ENCODE measurements at regions not wholly inside any gene's neighbourhood (a gene's known extent, or its start where the extent isn't known, plus 50 kb on each side); places are given as distances from the start of the nearest gene placed in this dataset.

DNA sequence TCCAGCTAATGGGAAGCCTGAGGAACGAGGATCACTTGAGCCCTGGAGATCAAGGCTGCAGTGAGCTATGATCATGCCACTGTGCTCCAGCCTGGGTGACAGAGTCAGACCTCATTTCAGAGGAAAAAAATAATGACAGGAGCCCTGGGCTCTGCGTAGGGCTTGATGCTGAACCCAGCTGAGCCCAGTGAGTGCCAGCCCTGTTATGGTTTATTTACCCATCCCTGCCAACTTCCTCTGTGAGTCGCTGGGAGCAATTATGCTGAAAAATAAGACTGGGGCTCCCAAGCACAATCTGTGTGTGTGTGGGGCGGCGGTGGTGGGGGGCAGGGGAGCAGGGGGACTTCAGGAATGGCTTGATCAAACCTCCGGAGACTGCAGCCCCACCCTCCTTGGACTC, 75.9 kb upstream of the PMEPA1 start:
- Histone ChIP-seq H3K36me3 (ENCODE audit: insufficient read depth, low read length) (no peaks in the 10 kb centered on the region), H3K4me2 (ENCODE audit: low read depth, low read length, poor library complexity, severe bottlenecking) (no peak overlapping the region), H3K9me3 (ENCODE audit: low read length) (no peaks in the 10 kb centered on the region), H3K79me2 (ENCODE audit: low read length) (no peaks in the 10 kb centered on the region), H2AFZ (ENCODE audit: low read length) (no peak overlapping the region), H3K9me2 (replicated peaks; ENCODE audit: insufficient read depth, low read length) (no peaks in the 10 kb centered on the region), H3K9ac (ENCODE audit: low read length) (no peak overlapping the region), H3K27me3 (ENCODE audit: low read length) (no peaks in the 10 kb centered on the region; the same call in 1 of the 2 replicates), H4K20me1 (ENCODE audit: insufficient read depth, low read depth, low read length) (no peaks in the 10 kb centered on the region), H3K27ac (ENCODE audit: low read length) (no peak overlapping the region), H3K4me1 (ENCODE audit: low read length) (peaks cover 29% of the 10 kb centered on the region), H3K4me3 (ENCODE audit: low read length) (no peak overlapping the region)
- no peak for DNase-seq

DNA sequence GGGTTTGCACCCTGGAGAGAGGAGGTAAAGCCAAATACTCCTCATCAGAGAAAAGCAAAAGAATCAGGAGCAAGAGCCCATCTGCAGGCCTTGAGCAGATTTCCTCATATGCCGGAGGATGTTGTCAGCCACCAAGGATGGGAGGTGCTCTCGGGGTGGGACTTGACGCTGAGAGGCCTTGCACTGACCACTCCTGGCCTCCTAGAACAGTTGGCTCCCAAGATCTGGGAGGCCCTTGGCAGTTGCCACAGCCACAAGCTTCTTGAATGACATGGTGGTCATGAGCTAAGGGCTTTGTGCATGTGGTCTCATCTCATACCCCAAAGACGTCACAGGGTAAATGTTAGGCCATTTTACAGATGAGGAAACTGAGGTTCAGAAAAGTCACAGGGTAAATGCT, 75.2 kb upstream of the PMEPA1 start:
- H3K4me2 ChIP-seq (ENCODE audit: low read depth, low read length, poor library complexity, severe bottlenecking): no peak overlapping the region
- H3K36me3 ChIP-seq (ENCODE audit: insufficient read depth, low read length): no peaks in the 10 kb centered on the region
- no peak overlapping the region for H3K9ac ChIP-seq (ENCODE audit: low read length)
- no peaks in the 10 kb centered on the region for H4K20me1 ChIP-seq (ENCODE audit: insufficient read depth, low read depth, low read length)
- H3K4me3 ChIP-seq (ENCODE audit: low read length): no peak overlapping the region
- no peak overlapping the region for H2AFZ ChIP-seq (ENCODE audit: low read length)
- no peaks in the 10 kb centered on the region for H3K9me3 ChIP-seq (ENCODE audit: low read length)
- peaks cover 28% of the 10 kb centered on the region for H3K4me1 ChIP-seq (ENCODE audit: low read length)
- H3K27ac ChIP-seq (ENCODE audit: low read length): no peak overlapping the region
- no peaks in the 10 kb centered on the region for H3K9me2 ChIP-seq (replicated peaks; ENCODE audit: insufficient read depth, low read length)
- H3K79me2 ChIP-seq (ENCODE audit: low read length): no peaks in the 10 kb centered on the region
- no peak for DNase-seq
- no peaks in the 10 kb centered on the region for H3K27me3 ChIP-seq (ENCODE audit: low read length)

DNA sequence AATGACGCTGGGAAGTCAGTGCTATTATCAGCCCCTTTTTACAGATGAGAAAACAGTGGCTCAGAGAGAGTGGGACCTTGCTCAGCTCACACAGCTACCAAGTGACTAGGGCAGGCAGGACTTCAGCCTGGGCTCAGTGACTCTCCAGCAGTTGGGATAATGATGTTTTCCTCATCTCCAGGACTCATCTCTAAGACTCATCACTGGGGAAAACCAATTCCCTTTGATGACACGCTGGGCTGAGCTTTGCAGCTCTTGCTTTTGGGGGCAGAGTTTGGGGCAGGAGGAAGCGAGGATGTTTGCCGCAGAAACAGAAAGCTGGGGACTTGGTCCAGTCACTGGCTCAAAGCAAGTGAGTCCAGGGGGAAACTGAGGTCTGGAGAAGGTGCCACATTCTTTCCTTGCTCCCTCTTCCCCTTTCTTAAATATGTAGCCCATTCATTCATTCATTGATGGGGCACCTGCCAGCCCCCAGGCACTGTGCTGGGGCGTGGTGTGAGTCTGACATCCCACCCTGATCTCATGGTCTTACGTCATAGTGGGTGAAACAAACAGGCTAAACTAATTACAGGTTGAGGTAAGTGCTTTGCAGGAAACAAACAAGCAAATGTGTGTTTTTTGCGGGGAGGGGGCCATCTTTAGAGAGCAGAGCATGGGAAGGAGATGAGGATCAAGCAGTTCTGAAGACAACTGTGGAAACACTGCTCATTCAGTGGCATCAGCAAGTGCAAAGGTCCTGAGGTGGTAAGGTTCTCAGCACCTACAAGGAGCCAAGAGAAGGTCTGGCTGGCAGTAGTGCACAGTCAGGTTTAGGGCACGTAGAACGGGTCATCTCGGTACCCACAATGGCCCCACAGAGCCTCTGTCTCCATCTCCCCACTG, 74.4 kb upstream of the PMEPA1 start:
- Histone ChIP-seq H4K20me1 (ENCODE audit: insufficient read depth, low read depth, low read length) (no peaks in the 10 kb centered on the region), H3K9me2 (replicated peaks; ENCODE audit: insufficient read depth, low read length) (no peaks in the 10 kb centered on the region), H3K4me2 (ENCODE audit: low read depth, low read length, poor library complexity, severe bottlenecking) (no peak overlapping the region), H3K36me3 (ENCODE audit: insufficient read depth, low read length) (no peaks in the 10 kb centered on the region), H3K9ac (ENCODE audit: low read length) (no peak overlapping the region), H3K27me3 (ENCODE audit: low read length) (no peaks in the 10 kb centered on the region), H3K4me1 (ENCODE audit: low read length) (peaks cover 31% of the 10 kb centered on the region), H3K79me2 (ENCODE audit: low read length) (no peaks in the 10 kb centered on the region), H3K27ac (ENCODE audit: low read length) (no peak overlapping the region), H3K4me3 (ENCODE audit: low read length) (no peak overlapping the region), H2AFZ (ENCODE audit: low read length) (no peak overlapping the region), H3K9me3 (ENCODE audit: low read length) (no peaks in the 10 kb centered on the region)
- no peak for DNase-seq

DNA sequence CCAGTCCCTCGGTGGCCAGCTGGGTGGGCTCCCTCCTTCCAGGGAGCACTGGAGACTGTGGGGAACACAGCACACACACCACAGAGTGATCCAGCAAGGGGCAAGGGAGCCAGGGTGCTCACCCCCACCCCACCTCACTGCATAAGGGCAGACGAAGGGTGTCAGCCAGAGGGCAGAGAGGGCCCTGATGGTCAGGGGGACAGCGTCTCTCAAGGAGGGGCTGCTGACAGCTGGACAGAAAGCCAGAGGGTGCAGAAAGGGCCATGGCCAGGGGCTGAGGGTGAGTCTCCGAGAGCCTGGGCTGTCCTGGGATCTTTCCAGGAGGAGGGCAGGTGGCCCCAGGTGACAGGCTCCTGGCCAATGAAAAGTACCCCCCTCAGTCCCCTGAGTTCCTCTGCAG, 73.4 kb upstream of the PMEPA1 start:
- Histone ChIP-seq H3K4me3 (ENCODE audit: low read length) (no peak overlapping the region), H3K4me2 (ENCODE audit: low read depth, low read length, poor library complexity, severe bottlenecking) (no peak overlapping the region), H3K27me3 (ENCODE audit: low read length) (no peaks in the 10 kb centered on the region), H3K79me2 (ENCODE audit: low read length) (no peaks in the 10 kb centered on the region), H4K20me1 (ENCODE audit: insufficient read depth, low read depth, low read length) (no peaks in the 10 kb centered on the region), H3K4me1 (ENCODE audit: low read length) (peaks cover 41% of the 10 kb centered on the region), H3K36me3 (ENCODE audit: insufficient read depth, low read length) (no peaks in the 10 kb centered on the region), H3K9me2 (replicated peaks; ENCODE audit: insufficient read depth, low read length) (no peaks in the 10 kb centered on the region), H2AFZ (ENCODE audit: low read length) (no peak overlapping the region), H3K9ac (ENCODE audit: low read length) (peak overlapping the region; percentile 30; the same call in 1 of the 2 replicates), H3K9me3 (ENCODE audit: low read length) (no peaks in the 10 kb centered on the region), H3K27ac (ENCODE audit: low read length) (no peak overlapping the region)
- no peak for DNase-seq

DNA sequence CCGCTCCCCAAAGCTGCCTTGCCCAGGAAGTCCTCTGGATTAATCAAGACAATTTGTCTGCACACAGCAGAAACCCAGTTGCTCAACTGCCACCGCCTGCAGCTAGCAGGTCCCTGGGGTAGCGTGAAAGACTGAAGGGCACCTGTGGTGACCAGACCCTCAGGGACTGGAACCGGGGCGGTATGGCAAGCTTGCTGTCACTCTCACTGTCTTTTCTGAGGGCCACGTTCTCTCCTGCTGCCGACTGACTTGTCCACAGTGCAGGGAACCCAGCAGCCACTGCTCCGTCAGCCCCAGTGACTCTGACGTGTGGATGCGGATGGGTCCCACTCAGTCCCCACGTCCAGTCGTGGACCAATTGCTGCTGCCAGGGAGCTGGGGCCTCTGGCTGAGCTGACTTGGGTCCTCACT, 72.8 kb upstream of the PMEPA1 start:
- no peak overlapping the region for H3K4me3 ChIP-seq (ENCODE audit: low read length)
- DNase-seq: no peak
- H3K27me3 ChIP-seq (ENCODE audit: low read length): no peaks in the 10 kb centered on the region
- peak overlapping the region; percentile 30; the same call in 1 of the 2 replicates for H3K9ac ChIP-seq (ENCODE audit: low read length)
- H3K79me2 ChIP-seq (ENCODE audit: low read length): no peaks in the 10 kb centered on the region
- H2AFZ ChIP-seq (ENCODE audit: low read length): no peak overlapping the region
- H3K9me3 ChIP-seq (ENCODE audit: low read length): no peaks in the 10 kb centered on the region
- H3K9me2 ChIP-seq (replicated peaks; ENCODE audit: insufficient read depth, low read length): no peaks in the 10 kb centered on the region
- peaks cover 47% of the 10 kb centered on the region for H3K4me1 ChIP-seq (ENCODE audit: low read length)
- H3K36me3 ChIP-seq (ENCODE audit: insufficient read depth, low read length): no peaks in the 10 kb centered on the region
- no peak overlapping the region for H3K27ac ChIP-seq (ENCODE audit: low read length)
- no peak overlapping the region for H3K4me2 ChIP-seq (ENCODE audit: low read depth, low read length, poor library complexity, severe bottlenecking)
- no peaks in the 10 kb centered on the region for H4K20me1 ChIP-seq (ENCODE audit: insufficient read depth, low read depth, low read length)

DNA sequence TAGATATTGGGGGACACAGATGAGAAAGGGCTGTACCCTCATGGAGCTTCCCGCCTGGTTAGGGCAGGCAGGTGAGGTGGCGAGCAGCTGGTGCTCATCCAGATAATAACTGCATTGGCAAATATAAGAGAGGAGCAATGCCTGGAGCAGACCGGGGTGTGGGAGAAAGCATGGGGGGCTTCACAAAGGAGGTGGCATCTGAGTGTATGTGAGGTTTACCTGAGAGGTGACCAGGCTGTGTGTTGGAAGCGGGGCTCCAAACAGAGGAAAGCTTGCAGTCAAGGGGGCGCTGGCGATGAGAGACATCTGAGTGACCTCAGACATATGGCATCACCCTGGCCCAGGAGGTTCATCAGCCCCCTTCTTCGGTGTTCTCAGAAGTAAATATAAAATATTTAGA, 72.1 kb upstream of the PMEPA1 start:
- H3K4me1 ChIP-seq (ENCODE audit: low read length): peaks cover 54% of the 10 kb centered on the region
- no peaks in the 10 kb centered on the region for H3K36me3 ChIP-seq (ENCODE audit: insufficient read depth, low read length)
- H3K4me3 ChIP-seq (ENCODE audit: low read length): no peak overlapping the region
- H3K79me2 ChIP-seq (ENCODE audit: low read length): no peaks in the 10 kb centered on the region
- H4K20me1 ChIP-seq (ENCODE audit: insufficient read depth, low read depth, low read length): no peaks in the 10 kb centered on the region
- no peaks in the 10 kb centered on the region for H3K27me3 ChIP-seq (ENCODE audit: low read length)
- H3K27ac ChIP-seq (ENCODE audit: low read length): no peak overlapping the region
- no peak overlapping the region for H3K4me2 ChIP-seq (ENCODE audit: low read depth, low read length, poor library complexity, severe bottlenecking)
- H3K9ac ChIP-seq (ENCODE audit: low read length): no peak overlapping the region
- H3K9me3 ChIP-seq (ENCODE audit: low read length): no peaks in the 10 kb centered on the region
- no peak overlapping the region for H2AFZ ChIP-seq (ENCODE audit: low read length)
- no peaks in the 10 kb centered on the region for H3K9me2 ChIP-seq (replicated peaks; ENCODE audit: insufficient read depth, low read length)
- no peak for DNase-seq

DNA sequence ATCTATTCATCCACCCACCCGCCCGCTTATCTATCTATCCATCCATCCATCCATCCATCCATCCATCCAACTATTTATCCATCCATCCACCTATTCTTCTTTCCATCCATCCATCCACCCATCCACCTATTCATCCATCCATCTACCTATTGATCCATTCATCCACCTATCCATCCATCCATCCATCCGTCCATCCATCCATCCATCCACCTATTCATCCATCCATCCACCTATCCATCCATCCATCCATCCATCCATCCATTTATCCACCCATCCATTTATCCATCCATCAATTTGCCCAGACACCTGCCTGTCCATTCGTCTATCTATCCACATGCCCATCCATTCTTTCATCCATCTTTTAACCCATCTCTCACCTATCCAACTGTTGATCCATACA, 71.1 kb upstream of the PMEPA1 start:
- H3K9me2 ChIP-seq (replicated peaks; ENCODE audit: insufficient read depth, low read length): no peaks in the 10 kb centered on the region
- peaks cover 54% of the 10 kb centered on the region for H3K4me1 ChIP-seq (ENCODE audit: low read length)
- H3K27ac ChIP-seq (ENCODE audit: low read length): no peak overlapping the region
- H4K20me1 ChIP-seq (ENCODE audit: insufficient read depth, low read depth, low read length): no peaks in the 10 kb centered on the region
- DNase-seq: no peak
- H3K4me2 ChIP-seq (ENCODE audit: low read depth, low read length, poor library complexity, severe bottlenecking): no peak overlapping the region
- no peaks in the 10 kb centered on the region for H3K79me2 ChIP-seq (ENCODE audit: low read length)
- H3K4me3 ChIP-seq (ENCODE audit: low read length): no peak overlapping the region
- H3K9ac ChIP-seq (ENCODE audit: low read length): no peak overlapping the region
- no peaks in the 10 kb centered on the region for H3K9me3 ChIP-seq (ENCODE audit: low read length)
- H2AFZ ChIP-seq (ENCODE audit: low read length): no peak overlapping the region
- no peaks in the 10 kb centered on the region for H3K36me3 ChIP-seq (ENCODE audit: insufficient read depth, low read length)
- H3K27me3 ChIP-seq (ENCODE audit: low read length): no peaks in the 10 kb centered on the region

DNA sequence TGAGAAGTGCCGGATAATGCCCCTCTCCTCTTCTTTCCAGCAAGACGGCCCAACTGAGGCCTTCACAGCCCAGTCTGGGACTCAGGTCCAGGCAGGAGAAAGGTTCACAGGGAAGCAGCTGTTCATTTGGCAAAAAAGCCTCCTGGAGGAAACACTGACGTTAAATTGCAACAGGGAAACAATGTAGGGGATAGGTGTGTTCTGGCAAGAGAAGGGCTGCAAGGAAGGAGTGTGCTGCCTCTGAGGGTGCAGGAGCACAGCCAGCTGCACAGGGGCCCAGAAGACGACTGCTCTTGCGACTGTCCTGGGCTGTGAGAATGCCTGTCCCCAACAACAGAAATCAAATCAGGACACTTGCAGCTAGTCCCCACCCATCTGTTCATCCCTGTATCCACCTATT, 70.6 kb upstream of the PMEPA1 start:
- DNase-seq: no peak
- Histone ChIP-seq H3K27ac (ENCODE audit: low read length) (no peak overlapping the region), H3K4me1 (ENCODE audit: low read length) (peaks cover 54% of the 10 kb centered on the region), H3K27me3 (ENCODE audit: low read length) (0 out of 2 replicates have a peak, but pooled peaks cover 3% of the 10 kb centered on the region), H3K79me2 (ENCODE audit: low read length) (no peaks in the 10 kb centered on the region), H4K20me1 (ENCODE audit: insufficient read depth, low read depth, low read length) (no peaks in the 10 kb centered on the region), H3K9ac (ENCODE audit: low read length) (no peak overlapping the region), H2AFZ (ENCODE audit: low read length) (no peak overlapping the region), H3K9me3 (ENCODE audit: low read length) (no peaks in the 10 kb centered on the region), H3K9me2 (replicated peaks; ENCODE audit: insufficient read depth, low read length) (no peaks in the 10 kb centered on the region), H3K36me3 (ENCODE audit: insufficient read depth, low read length) (no peaks in the 10 kb centered on the region), H3K4me2 (ENCODE audit: low read depth, low read length, poor library complexity, severe bottlenecking) (no peak overlapping the region), H3K4me3 (ENCODE audit: low read length) (no peak overlapping the region)

Measured in Karpas-422 (cell line).